ENCODE measurements at regions not wholly inside any gene's neighbourhood (a gene's known extent, or its start where the extent isn't known, plus 50 kb on each side); places are given as distances from the start of the nearest gene placed in this dataset.

DNA sequence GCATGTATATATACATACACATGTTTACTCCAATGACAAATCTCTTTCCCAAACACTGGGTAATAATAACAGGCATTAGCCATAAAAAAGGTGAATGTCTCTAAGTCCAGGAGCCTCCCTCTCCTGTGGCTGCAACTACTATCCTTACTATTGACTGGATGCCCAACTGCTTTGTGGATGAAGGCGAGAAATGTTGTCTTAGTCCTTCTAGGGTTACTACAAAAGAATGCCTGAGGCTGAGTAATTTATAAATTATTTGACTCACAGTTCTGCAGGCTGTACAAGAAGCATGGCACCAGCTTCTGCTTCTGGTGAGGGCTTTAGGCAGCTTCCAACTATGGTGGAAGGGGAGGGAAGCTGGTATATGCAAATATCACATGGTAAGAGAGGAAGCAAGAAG is 366.0 kb upstream of the DDHD1 start:
- TF ChIP-seq ZNF184 (CRISPR knock-in tag; IDR thresholded peaks at IDR 0.05) (no peak), NR3C1 (CRISPR knock-in tag; IDR thresholded peaks at IDR 0.05) (no peak), SIX5 (IDR thresholded peaks at IDR 0.05; ENCODE audit: borderline replicate concordance in 1 of 2, insufficient read depth in 1 of 2, low read depth in 1 of 2, low read length in 2 of 2) (no peak)
